DMS114 treated with DMSO at 0.1 percent for 48 hours (cell line): ENCODE measurements at regions not wholly inside any gene's neighbourhood (a gene's known extent, or its start where the extent isn't known, plus 50 kb on each side); places are given as distances from the start of the nearest gene placed in this dataset.

Source experiments
- DNase-seq: peaks from one replicate; lab custom pipeline; 2025; ENCODE audit not compliant: unreplicated experiment; lab: John Stamatoyannopoulos, UW

GRCh38 chrX:109842611-109843010 is 109.6 kb upstream of the ACSL4 start:
- DNase-seq, result no peak

- no peak for DNase-seq
Observed at GRCh38 chrX:109843963-109844751, 111.1 kb upstream of the ACSL4 start.

- DNase-seq, result no peak
Observed at GRCh38 chrX:109844986-109845385, 111.9 kb upstream of the ACSL4 start.

GRCh38 chrX:109845996-109846395 is 112.9 kb upstream of the ACSL4 start:
- no peak for DNase-seq

DNA sequence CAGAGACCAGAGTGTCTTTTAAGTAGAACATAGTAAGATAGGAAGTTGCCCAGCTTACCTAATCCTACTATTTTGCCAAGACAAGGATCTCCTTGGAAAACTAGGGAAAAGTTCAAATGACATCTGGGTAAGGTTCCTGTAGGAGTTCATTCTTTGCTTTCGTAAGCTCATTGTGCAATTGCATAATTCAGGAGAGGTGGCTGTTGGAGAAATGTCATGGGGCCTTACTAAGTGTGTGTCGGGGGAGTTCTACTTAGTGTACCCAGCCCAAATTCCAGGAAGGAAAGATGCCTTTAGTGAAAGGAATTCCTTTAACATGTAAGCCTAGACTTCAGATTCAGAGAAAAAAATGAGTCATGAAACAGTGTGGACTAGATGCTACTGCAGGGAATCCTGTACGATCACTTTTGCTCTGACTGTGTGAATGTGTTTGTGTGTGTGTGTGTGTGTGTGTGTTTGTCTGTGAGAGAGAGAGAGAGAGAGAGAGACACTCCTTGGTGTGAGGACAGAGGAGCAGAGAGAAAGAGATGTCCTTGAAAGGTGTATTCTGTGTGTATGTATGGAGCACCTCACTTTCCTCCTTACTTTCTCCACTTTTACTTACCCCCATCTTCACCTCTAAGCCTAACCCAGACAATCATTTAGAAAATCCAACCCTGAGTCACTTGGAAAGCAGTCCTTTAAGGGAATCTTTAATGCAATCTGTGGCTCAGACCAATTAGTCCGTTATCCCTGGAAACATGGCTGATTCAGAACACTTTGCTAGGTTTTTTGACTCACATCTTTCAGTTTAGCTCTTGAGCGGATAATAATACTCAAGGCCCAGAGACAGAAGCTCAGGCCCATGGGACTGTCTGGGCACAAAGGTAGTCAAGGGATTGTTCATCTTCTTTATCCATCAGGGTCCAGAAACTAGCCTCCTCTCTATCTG is 114.5 kb upstream of the ACSL4 start:
- no peak for DNase-seq

- no peak for DNase-seq
Observed at GRCh38 chrX:109848461-109849050, 115.5 kb upstream of the ACSL4 start.

GRCh38 chrX:109854096-109854495 is 121.0 kb upstream of the ACSL4 start:
- no peak for DNase-seq

DNA sequence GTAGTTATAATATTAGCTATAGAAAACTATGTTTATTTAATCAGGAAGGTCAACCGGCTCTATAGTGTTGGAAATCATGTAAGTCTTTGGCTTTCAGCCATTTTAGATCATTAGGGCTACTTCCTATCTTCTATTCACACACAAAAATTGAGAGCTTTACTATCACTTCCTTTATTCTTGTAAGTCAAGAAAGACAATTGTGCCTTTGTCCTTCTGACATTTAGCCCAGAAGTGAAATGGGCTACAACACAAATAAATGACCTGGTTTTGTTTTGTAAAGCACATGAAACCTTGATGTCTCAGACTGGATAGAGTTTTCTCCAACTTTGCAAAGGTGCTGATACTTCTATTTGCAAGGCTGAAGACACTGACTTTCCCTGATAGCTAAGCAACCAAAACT is 122.4 kb upstream of the ACSL4 start:
- no peak for DNase-seq

- DNase-seq, result no peak
Observed at GRCh38 chrX:109856974-109857373, 123.9 kb upstream of the ACSL4 start.

- DNase-seq, result no peak
Observed at GRCh38 chrX:109857584-109858228, 124.6 kb upstream of the ACSL4 start.

- DNase-seq, result no peak
Observed at GRCh38 chrX:109858602-109859341, 125.7 kb upstream of the ACSL4 start.

DNA sequence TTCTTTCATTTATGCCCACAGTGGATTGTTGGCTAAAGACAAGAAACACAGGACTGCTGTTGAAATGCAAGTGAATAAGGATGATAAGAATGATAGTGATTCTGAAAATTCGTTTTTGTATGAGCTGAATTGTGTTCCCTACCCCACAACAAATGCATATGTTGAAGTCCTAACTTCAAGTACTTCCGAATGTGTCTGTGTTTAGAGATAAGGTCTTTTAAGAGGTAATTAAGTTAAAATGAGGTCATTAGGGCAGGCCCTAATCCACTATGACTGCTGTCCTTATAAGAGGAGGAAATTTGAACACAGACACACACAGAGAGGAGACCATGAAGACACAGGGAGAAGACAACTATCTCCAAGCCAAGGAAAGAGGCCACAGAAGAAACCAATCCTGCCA is 126.6 kb upstream of the ACSL4 start:
- DNase-seq, result no peak

DNA sequence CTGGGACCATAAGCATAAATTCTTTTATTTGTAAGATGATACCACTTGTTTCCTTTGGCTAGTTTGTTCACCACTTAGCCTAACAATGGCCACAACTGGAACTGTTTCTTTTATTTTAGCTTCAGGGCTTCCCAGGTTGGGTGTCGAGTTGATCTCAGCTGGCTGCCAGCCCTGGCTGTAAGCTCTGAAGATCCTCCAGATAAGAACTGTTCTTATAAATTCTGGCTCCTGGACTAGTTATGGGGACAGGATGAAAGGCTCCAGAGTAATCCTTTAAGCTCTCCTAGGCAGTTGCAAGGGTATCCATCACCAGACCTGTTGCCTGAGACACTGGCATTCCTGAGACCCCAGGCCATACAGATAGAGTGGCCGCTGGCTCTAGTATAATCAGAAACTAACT is 129.4 kb upstream of the ACSL4 start:
- no peak for DNase-seq

DNA sequence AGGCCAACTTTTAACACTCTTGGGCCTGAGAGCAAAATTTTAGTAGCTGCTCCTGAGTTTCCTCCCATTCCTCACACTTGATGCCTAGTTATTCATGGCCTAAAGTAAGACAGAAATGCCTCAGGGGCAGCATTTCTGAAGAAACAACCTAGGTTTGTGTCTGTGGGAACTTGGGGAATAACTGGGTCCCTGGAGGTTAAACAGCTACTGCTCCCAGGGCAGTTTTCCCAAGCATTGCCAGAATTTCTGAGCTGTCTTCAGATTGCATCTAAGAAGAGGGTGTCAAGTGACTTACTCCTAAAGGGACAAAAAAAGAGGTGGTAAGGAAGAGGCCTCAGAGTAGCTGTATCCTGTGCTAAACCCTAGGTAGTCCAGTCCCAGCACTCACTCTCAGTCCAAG is 130.8 kb upstream of the ACSL4 start:
- DNase-seq, result no peak

- DNase-seq, result no peak
Observed at GRCh38 chrX:109871121-109871888, 131.6 kb upstream of the TMEM164 start.

DNA sequence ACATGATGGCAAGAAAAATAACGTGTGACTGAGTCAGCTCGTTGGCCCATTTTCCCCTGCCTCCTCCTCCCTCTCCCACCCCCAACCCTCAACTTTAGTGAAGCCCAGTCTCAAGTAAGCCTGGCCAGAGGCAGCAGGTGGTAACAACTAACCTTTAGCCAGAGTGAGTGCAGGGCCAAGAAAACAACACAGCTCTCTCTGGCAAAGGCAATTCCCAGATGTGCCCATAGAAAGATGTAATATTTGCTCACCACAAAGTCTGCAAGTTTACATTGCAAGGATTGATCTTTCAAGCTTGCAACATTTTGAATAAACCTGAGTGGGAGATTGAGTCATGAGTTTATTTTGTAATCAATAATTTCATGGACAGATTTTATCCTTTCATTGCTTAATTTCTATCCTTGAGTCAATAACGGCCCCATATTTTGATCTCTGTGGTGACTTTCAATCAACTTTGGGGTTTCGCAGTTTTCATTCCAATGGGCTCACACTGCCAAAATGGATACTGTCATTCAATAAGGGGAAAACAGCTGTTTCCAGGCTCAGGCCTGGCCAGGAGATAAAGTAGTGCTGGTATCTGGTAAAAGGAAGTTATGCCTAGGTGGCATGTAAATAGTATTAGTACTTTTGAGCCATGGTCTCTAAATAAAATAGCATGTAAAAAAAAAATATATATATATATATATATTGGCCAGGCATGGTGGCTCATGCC is 130.7 kb upstream of the TMEM164 start:
- no peak for DNase-seq

DNA sequence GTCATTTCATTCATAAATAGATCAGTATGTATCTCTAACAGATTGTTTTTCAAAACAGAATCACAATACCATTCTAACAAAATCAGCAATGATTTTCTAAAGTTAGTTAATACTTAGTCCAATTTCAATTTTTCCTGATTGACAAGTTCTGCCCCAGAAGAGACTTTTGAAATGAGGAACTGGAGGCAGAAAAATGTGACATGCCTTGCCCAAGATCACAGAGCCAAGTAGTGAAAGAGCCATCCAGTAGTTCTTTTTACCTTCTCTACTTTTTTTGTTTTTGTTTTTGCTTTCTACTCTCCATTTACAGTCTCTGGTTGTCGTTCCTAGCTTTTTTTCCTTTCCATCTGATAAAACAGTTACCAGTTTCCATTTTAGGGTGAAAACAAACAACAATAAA is 129.3 kb upstream of the TMEM164 start:
- DNase-seq, result no peak

DNA sequence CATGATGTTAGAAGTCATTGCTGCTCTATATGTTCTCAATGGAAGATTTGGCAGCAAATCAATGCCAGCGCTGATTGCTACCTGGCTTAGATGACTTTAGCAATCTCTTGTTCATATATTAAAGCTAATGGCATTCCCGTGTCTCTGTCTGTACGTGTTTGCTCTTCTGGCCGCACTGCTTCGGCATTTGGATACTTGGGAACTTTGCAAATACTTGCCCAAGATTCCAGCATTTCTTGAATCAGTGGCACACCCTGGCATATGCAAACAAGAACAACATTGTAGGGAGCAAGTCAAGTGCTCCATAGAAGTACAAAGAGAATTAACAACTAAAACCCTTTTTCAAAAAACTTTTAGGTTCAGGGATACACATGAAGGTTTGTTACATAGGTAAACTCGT is 128.9 kb upstream of the TMEM164 start:
- DNase-seq, result no peak

DNA sequence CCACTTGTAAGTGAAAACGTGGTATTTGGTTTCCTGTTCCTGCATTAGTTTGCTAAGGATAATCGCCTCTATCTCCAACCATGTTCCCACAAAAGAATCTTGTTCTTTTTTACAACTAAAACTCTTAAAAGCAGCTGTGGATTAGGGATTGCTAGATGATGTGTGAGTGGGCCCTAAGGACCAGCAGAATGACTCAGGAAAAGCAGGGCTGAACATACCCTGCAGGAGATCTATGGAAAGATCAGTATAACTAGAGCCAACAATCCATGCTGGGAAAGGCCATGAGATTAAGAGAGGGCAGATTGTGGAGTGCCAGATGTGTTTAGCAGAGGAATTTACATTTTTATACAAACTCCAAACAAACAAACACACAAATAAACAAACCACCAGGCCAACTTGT is 128.4 kb upstream of the TMEM164 start:
- DNase-seq, result no peak
